HG03432 (cell line): ENCODE measurements at regions not wholly inside any gene's neighbourhood (a gene's known extent, or its start where the extent isn't known, plus 50 kb on each side); places are given as distances from the start of the nearest gene placed in this dataset.
"Not testable (repeated sequence)": the region's sequence is repeated elsewhere in the genome, so short reads cannot be mapped to it uniquely, and the experiment has no call there.

Source experiments
- ATAC-seq: cut with Tn5 transposase; IDR thresholded peaks from one replicate; pipeline ENCODE4 v1.9.1; 2021; ENCODE audit warnings: mild to moderate bottlenecking, moderate library complexity; ENCODE audit not compliant: unreplicated experiment

GRCh38 chr16:86881118-86881510, 302.8 kb downstream of the FOXL1 start:
- no peak for ATAC-seq

DNA sequence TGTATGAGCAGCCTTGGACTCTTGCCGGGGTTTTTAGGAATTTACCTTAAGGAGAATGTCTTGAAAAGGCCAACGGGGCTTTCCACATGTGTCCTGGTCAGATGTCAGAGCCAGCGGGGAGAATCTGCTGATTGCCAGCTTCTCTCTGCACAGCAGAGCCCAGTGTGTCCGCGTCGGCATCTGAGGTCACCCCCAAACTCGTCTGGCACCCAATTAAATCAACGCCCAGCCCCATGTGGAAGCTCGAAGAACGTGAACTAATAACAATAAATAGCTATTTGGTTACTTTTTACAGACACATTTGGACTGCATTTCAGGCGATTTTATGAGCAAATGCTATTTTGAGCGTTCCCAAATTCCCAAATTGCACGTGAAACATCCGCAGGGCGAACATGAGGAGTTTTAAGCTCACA, 303.5 kb downstream of the FOXL1 start:
- ATAC-seq, result no peak

GRCh38 chr16:86882586-86883280, 304.4 kb downstream of the FOXL1 start:
- ATAC-seq, result no peak

- ATAC-seq, result no peak
These were observed 305.4 kb downstream of the FOXL1 start for GRCh38 chr16:86883583-86884389.

DNA sequence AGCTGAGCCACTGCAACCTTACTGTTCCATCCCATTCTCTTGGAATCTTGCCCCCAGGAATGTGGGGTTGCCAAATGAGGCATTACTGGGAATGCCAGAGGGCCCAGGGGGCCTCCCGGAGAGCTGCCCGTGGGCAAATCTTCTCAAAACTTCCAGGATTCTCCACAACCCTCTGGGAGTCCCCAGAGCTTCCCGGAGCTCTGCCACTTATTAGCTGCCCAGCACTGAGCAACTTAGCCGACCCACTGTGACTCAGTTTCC, 306.0 kb downstream of the FOXL1 start:
- ATAC-seq, result no peak

DNA sequence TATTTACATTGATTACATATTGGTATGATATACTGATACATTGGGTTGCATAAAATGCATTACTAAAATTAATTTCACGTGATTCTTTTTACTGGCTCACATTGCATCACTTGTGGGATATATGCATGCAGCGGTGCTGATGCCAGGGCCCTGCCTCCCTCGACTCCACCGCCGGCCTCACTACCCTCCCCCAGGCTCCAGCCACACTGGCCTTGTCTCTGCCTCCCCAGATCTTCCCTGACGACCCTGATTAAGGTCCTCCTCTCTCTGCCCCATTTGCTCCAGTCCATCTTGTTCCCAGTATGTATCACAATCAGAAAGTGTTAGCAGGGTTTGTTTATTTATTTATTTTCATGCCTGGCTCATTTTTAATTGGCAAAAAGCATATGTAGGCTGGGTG, 306.8 kb downstream of the FOXL1 start:
- no peak for ATAC-seq

DNA sequence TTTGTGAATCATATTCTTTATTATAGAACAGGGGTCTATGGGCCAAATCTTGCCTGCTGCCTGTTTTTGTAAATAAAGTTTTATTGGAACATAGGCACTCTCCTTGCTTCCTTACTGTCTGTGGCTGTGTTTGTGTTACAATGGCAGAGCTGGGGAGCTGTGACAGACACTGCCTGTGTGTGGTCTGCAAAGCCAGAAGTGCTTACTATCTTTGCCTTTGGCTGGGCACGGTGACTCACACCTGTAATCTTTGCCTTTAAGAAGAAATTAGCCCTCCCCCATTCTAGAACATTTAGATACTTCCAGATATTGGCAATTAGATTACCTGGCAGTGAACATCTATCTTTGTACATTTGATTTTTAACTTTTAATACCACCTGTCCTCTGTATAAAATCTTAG, 308.3 kb downstream of the FOXL1 start:
- ATAC-seq, result no peak

- ATAC-seq, result no peak
These were observed 309.1 kb downstream of the FOXL1 start for GRCh38 chr16:86887416-86887815.

DNA sequence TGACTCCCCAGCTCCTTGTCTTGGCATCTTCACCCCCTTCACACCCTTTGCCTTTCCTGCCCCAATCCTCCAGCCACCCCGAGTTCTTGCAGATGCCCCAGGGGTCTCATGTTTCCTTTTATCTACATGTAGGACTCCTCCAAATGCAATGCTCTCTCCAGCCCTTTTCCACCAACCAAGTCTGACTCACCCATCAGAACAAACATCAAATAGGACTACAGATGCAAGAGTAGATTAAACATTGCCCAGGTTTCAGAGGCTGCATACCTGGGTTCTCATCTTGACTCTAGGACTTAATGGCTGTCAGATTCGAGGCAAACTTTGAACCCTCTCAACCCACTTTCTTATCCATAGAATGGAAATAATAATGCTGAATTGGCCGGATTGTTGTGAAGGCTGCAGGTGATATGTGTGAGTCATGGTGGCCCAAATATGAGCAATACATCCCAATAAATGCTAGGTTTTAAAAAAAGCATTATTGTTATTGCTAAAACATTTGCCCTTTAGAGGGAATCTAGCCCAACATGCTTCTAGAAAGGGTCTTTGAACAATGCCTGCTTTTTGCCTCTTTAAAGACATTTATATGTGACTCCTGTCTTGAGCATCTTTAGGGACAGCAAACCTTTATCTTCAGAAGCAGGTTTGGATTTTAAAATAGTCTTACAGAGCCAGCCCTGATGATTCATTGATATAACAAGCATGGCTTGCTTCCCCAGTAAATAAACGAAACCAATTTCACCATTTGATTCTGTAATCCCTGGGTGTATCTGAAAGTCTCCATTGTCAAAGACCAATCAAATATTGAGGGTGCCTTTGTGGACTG, 310.1 kb downstream of the FOXL1 start:
- ATAC-seq, result no peak

DNA sequence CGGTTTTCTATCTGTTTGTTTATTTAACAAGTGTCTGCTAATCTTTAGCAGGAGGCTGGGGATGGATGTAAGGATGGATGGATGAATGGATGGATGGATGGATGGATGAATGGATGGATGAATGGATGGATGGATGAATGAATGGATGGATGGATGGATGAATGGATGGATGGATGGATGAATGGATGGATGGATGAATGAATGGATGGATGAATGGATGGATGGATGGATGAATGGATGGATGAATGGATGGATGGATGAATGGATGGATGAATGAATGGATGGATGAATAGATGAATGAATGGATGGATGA, 310.7 kb downstream of the FOXL1 start:
- not testable (repeated sequence) for ATAC-seq

- no peak for ATAC-seq
These were observed 311.6 kb downstream of the FOXL1 start for GRCh38 chr16:86889974-86890373.

DNA sequence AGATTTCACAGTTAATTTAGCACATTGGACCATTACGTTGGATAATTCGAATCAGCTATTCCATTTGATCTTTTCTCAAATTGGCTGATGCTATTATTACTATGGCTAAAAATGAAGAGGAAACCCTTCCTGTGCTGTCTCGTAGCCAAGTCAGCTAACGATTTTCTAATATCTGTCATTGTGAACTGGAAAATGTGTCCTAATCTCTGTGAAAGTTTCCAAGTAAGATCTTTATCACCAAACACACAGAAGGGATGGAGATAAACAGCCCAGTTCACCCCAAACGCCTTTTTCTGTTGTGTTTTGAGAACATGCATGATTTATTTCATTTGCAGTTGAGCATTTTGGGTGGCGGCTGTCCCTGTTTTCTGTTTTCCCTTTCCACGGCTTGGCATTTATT, 312.8 kb downstream of the FOXL1 start:
- ATAC-seq, result no peak

GRCh38 chr16:86891631-86892030, 313.3 kb downstream of the FOXL1 start:
- ATAC-seq, result no peak

DNA sequence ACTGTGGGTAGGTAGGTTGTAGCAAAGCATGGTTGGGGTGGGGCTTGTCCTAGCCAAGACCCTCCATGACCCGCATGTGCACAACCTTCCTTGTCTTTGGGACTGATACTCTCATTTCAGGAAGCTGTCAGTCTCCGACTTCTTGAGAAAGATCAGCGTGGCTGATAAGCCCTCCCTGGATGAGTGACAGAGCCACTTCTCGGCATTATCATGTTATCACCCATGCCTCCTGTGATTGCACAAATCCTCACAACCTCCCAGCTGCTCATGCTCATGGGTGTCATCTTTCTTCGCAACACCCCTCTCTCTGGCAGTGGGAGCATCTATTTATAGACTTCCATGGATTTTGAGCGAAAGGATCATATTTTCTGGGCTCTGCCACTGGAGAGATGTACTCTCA, 314.2 kb downstream of the FOXL1 start:
- ATAC-seq, result no peak

GRCh38 chr16:86893506-86893905, 315.2 kb downstream of the FOXL1 start:
- ATAC-seq, result no peak

- ATAC-seq, result no peak
These were observed 315.7 kb downstream of the FOXL1 start for GRCh38 chr16:86894029-86894567.

DNA sequence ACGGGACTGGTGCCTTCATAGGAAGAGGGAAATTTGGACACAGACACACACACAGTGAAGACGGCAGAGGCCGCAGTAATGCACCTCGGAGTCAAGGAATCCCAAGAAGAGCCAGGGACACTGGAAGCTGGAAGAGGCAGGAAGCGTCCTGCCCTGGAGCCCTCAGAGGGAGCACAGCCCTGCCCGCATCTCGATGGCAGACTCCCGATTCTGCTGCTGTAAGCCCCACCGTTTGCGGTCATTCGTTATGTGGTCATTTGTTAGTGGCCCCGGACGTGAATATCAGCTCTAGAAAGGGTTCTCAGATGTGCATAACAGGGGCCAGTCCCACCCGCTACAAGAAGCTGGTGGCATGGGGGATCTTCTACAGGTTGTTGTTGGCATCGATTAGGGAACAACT, 316.6 kb downstream of the FOXL1 start:
- no peak for ATAC-seq

DNA sequence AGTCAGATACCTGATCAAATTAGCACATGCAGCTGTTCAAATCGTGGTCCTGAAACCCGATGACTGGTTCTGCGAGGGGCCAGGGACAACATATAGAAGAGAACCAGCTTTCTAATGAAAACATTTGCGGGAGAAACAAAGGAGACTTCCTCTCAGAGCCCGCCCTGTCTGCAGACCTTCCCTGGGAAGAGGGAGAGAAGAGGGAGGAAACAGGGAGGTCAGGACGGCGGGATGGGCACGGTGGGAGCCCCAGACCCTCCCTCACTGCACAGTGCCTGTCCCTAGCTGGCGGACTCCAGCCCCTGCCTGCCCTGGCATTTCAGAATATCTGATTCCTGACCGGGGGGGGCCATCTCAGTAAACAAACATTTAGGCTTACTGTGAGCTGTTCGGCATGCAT, 317.3 kb downstream of the FOXL1 start:
- no peak for ATAC-seq

GRCh38 chr16:86896976-86897375, 318.6 kb downstream of the FOXL1 start:
- no peak for ATAC-seq

- ATAC-seq, result no peak
These were observed 319.1 kb downstream of the FOXL1 start for GRCh38 chr16:86897486-86897885.

- no peak for ATAC-seq
These were observed 320.0 kb downstream of the FOXL1 start for GRCh38 chr16:86898386-86898785.

DNA sequence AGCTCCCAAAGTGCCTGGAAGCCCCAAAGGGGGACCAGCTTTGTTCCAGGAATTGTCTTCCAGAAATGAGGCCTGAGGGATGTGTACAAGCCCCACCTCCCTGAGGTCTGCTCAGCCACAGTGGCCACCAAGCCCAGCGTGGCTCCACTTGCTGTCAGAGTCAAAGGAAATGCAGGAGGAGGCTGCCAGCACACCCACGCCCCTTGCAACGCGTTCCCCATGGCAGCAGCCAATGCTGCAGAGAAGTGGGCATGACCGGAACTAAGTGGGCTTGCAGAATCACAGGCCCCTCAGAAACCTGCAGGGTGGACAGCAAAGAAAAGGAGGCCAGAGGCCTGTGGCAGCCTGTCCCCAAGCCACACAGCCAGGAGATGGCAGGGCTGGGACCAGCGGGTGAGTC, 320.8 kb downstream of the FOXL1 start:
- ATAC-seq, result no peak
